HG03460 (cell line): ENCODE measurements at regions not wholly inside any gene's neighbourhood (a gene's known extent, or its start where the extent isn't known, plus 50 kb on each side); places are given as distances from the start of the nearest gene placed in this dataset.

Experiments
- ATAC-seq: cut with Tn5 transposase; IDR thresholded peaks from one replicate; pipeline ENCODE4 v1.9.1; 2021; ENCODE audit not compliant: unreplicated experiment

DNA sequence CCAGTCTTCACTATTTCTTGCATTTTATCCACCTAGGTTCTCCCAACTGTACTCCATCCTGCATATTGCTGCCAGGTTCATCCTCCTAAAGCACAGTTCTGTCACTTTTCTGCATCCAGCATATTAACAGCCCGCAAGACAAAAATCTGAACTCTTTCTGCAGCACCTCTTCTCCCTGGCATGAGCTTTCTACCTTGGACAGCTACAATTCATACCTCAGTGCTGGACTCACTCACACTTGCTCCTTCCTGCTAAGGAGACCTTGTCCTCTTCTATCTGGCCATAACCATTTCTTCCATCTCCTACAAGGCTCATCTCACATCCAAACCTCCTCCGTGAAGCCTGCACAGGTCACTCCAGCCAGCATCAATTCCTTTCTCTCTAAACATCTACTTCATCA lies 170.1 kb upstream of the GRIP1 start:
- no peak for ATAC-seq

DNA sequence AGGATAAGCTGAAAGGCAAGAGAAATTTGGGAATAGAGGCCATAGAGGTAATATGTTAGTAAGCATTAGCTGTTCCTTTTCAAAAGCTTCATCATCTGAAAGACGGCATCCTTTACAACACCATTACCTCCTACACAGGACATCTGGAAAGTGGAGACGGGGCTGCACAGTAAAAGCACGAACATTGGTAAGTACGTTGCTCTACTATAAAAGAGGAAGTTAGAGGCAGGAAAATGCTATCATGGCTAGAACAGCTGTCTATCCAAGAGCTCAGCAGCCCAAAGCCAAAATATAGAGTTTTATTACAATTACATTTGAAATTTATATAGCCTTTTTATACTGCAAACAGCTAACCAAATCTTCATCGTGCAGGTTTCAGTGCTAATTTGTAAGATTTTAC lies 172.3 kb upstream of the GRIP1 start:
- ATAC-seq: no peak

DNA sequence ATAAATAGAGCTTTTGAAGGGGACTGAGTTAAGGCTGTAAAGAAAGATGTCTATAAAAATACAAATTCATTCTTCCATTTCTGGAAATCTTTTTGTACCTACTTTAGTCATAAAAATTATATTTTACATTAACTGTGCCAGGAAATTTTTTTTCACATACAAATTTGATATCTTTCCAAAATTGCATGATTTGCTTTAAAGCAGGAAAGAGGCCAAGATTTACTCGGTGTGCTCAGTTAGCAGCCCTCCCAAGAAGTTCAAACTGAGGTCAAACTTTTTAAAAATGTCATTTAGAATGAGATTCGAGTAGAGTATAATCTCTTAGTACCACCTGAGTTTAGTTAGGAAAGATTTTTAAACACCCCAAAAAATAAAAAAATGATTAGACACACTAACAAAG lies 173.2 kb upstream of the GRIP1 start:
- ATAC-seq: no peak

DNA sequence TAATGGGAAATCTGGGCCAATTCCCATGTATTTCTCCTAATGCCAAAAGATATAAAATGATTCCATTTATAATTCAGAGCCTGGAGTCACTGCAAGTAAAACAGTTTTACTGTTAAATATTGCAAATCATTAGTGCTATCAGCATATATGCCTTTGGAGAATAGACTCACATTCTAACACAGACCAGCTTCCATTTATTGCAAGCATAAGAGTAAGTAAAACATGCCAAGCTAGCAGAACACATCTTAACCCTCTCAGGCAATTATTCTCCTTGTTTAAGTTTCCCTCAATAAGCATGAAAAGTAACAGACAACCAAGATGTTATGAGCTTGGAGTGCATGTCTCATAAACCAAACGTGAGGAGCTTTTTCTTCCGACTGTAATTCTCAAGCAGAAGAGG lies 173.9 kb upstream of the GRIP1 start:
- ATAC-seq: no peak

- ATAC-seq: no peak
Measured at GRCh38 chr12:66859751-66860440, 181.0 kb upstream of the GRIP1 start.

DNA sequence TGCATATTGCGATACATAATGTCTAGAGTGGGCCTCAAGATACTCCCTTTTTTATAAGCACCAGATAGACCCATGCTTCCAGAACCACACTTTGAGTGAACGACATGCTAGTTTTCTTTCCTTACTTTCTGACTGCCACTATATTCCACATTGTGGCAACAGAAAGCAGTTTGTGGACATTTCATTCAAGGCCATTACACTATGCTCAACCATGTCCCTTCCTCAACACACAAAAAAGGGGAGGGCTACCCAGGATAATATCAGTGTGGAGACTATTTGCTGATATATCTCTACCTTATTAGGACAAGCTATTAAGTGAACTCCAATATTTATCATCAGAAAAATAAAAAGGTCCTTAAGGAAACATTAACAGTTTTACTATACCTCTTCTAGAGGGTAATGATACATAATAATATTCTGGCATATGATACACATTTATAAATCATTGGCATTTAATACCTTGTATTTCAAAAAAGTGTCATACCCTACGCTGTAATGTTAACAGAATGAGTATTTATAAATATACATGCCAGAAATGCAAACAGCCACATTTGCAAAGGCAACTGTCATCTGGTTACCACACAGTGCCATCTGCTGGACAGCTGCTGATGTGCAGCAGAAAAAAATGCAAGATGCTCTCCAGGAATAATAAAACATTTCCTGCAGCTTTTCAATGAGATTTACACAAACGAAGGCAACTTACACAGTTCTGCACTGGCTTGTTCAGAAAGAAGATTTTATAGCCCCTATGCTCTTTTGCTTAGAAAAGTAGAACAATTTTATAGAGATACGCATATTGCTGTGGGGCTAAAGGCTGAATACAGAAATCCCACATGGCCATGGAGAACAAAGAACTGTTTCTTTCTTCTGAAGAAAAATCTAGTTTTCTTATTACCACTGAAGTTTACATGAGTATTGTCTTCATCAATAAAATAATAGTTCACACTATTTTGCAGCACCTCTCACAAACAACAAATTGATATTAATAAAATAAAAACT lies 182.2 kb upstream of the GRIP1 start:
- ATAC-seq: no peak

DNA sequence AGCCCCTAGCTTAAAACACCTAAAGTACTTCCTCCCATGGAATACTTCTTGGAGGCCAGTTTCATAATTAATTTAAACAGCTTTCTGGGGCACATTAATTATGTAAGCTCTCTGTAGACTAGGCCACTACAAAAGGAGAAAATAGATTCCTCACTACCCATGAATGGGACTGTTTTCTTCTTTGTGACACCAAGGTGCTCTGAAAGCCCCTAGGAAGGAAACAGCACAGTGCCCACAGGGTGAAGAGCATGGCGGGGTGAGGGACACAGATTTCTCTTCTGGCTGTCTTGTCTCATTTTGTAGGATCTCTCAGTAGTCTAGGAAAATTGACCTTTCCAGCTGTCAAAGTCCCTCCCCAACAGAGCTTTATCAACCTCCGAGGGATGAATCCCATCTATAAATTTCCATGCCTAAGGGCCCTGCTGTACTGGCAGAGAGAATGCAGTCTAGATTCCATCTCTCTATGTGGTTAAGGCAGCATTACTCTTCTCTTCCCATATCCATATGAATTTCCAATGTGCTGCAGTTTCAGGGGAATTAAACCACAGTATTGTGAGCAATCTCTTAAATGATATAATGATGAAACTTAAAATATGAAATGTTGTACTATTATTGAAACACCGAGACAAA lies 183.6 kb upstream of the GRIP1 start:
- ATAC-seq: no peak

- no peak for ATAC-seq
Measured at GRCh38 chr12:66863276-66863675, 184.4 kb upstream of the GRIP1 start.

DNA sequence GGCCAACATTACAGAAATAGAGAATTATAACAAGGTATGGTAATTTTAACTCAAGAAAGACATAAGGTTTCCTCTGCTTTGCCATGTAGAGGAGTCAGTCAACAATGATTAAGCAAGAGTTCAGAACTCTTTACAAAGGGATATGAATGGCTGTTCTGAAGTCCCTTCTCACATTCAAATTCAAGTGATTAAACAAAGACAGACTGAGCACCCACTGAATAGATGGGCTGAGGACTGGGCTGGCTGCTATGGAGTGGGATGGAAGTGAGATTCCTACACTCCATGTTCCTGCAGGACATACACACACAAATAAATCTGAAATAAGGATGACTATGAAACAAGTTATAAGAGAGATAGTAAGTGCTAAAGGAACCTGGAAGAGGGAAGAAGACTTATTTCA lies 199.0 kb upstream of the GRIP1 start:
- no peak for ATAC-seq

DNA sequence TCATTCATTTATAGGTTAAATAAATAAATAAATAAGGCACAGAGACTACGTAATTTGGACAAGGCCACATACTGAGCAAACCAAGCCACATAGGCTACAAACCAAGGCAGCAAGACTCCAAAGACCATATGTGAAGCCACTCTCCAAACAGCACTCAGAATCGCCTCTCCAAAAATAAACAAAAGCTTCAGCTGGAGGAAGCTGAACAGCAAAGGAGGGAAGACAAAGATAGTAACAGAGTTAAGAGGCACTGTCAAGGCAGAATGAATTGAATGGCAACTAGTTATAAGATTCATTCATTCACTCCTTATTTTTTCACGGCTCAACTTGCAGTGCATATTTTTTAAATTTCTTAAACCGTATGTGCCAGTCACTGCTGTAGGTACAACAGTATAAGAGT lies 200.5 kb upstream of the GRIP1 start:
- no peak for ATAC-seq

- no peak for ATAC-seq
Measured at GRCh38 chr12:66881386-66881785, 202.5 kb upstream of the GRIP1 start.

- ATAC-seq: no peak
Measured at GRCh38 chr12:66884091-66884490, 205.2 kb upstream of the GRIP1 start.

GRCh38 chr12:66885115-66885875 lies 206.4 kb upstream of the GRIP1 start:
- no peak for ATAC-seq

GRCh38 chr12:66896797-66897196 lies 217.9 kb upstream of the GRIP1 start:
- no peak for ATAC-seq

- no peak for ATAC-seq
Measured at GRCh38 chr12:66898700-66899469, 220.0 kb upstream of the GRIP1 start.

DNA sequence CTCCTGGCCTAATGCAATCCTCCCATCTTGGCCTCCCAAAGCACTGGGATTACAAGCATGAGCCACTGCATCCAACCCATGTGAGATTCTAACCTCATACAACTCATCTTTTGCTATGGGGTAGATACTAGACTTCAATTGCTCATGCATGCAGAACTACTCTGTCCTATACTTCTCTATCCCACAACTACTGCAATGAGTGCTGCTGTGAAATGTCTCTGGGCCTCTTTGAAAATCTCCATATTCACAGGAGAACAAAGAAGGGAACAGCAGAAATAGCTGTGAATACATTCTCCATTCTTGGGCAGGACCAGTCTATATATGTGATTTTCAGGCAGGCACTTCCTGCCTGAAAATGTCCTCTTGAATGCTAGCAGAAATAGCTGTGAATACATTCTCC lies 220.7 kb upstream of the GRIP1 start:
- ATAC-seq: no peak

DNA sequence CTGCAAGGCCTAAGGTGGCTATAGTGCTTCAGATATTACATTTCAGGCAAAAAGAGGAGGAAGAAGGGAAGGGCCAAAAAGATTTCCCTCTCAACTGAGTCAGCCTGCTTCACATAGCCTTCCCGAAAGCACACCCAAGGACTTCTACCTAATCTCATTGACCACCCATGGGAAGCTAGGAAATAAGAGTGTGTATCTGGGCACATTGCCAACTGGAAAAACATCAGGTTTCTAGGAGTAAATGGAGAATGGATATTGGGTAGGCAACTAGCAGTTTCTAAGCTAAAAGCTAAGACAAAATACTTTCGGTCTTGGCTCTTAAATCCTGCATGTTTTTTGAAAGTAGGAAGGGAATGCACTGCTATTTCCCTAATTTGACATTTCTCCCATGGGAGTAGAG lies 221.7 kb upstream of the GRIP1 start:
- no peak for ATAC-seq

GRCh38 chr12:66901138-66901932 lies 222.5 kb upstream of the GRIP1 start:
- peak; percentile 82 for ATAC-seq

DNA sequence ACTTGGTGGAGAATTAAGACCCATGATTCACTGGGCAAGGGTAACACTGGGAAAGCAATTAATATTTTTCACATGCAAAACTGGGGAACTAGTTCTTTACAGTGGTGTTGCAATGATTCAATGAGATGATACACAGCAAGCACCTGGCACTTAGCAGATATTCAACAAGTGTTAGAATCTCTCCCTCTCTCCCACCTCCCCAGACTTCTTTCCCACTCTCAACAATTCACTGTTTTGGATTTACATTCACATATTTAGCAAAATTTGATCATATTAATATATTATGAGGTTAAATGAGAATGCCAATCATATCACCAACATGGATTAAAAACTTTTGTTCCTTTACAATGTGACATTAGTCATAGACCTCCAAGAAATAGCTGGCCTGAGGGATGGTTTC lies 223.1 kb upstream of the GRIP1 start:
- ATAC-seq: no peak
